ENCODE measurements at regions not wholly inside any gene's neighbourhood (a gene's known extent, or its start where the extent isn't known, plus 50 kb on each side); places are given as distances from the start of the nearest gene placed in this dataset.

- 10% methylated on average over 3 of the region's 3 CpGs for WGBS (ENCODE audit: insufficient coverage, insufficient replicate concordance, low lambda C conversion rate, missing lambda C conversion rate)
- H3K4me3 ChIP-seq: no peak overlapping the region
- no peak for DNase-seq (ENCODE audit: low read depth, low spot score)
- FAIRE-seq: no peak
- no peak for ATAC-seq
- H3K27ac ChIP-seq (ENCODE audit: control insufficient read depth, insufficient read depth): no peak overlapping the region
- intact Hi-C loops (cut with micrococcal nuclease; ENCODE audit: unreplicated experiment) (loop anchor here (10.0 kb wide), 1 partner anchor 652 kb away; no protein-coding TSS in a partner anchor), in situ Hi-C loops (cut with MboI) (loop anchor here (10.0 kb wide), 1 partner anchor 652 kb away; no protein-coding TSS in a partner anchor)
- no peaks in the 10 kb centered on the region for H4K20me1 ChIP-seq (ENCODE audit: control insufficient read depth, insufficient read depth)
- ChIA-PET POLR2A (no interaction called here), SMC1A (ENCODE audit: uncharacterized antibody, unreplicated experiment) (no interaction called here), RAD21 (ENCODE audit: unreplicated experiment) (no interaction called here), CTCF (no interaction called here)
- H3K9ac ChIP-seq (ENCODE audit: control insufficient read depth, insufficient read depth, low read length): no peak overlapping the region
- H3K9me3 ChIP-seq (replicated peaks; ENCODE audit: control insufficient read depth, insufficient read depth, low read length): no peaks in the 10 kb centered on the region
- no peak overlapping the region for H3K4me2 ChIP-seq (ENCODE audit: control insufficient read depth, insufficient read depth)
- H3K4me1 ChIP-seq (ENCODE audit: control insufficient read depth, insufficient read depth, low read length): no peaks in the 10 kb centered on the region
- no peak overlapping the region for H2AFZ ChIP-seq (ENCODE audit: control insufficient read depth, low read depth, low read length)
- no peaks in the 10 kb centered on the region for H3K27me3 ChIP-seq (replicated peaks in 1 of 2; ENCODE audit: control insufficient read depth in 2 of 2, insufficient read depth in 2 of 2, low read length in 1 of 2)
- BruUV-seq (replicated peaks): no TSS peak
- no peaks in the 10 kb centered on the region for H3K36me3 ChIP-seq (ENCODE audit: control insufficient read depth in 2 of 2, insufficient read depth in 2 of 2, low read length in 1 of 2)
- no peaks in the 10 kb centered on the region for H3K79me2 ChIP-seq (ENCODE audit: control insufficient read depth, insufficient read depth, low read length)
- TF ChIP-seq NR2F1 (conservative IDR thresholded peaks at IDR 0.05) (no peak), RELB (IDR thresholded peaks at IDR 0.05; ENCODE audit: low read depth) (no peak), E2F8 (IDR thresholded peaks at IDR 0.05; ENCODE audit: low read depth, partially characterized antibody) (no peak), FOXK2 (IDR thresholded peaks at IDR 0.05) (no peak), NKRF (conservative IDR thresholded peaks at IDR 0.05) (no peak), KDM1A (IDR thresholded peaks at IDR 0.05; ENCODE audit: borderline replicate concordance) (no peak), ZNF217 (IDR thresholded peaks at IDR 0.05) (no peak), KAT2A (conservative IDR thresholded peaks at IDR 0.05; ENCODE audit: control insufficient read depth, low read depth, low read length) (no peak), NFXL1 (IDR thresholded peaks at IDR 0.05; ENCODE audit: borderline replicate concordance) (no peak), BACH1 (IDR thresholded peaks at IDR 0.05; ENCODE audit: borderline replicate concordance) (no peak), ZNF24 (IDR thresholded peaks at IDR 0.05) (no peak), ZNF207 (IDR thresholded peaks at IDR 0.05; ENCODE audit: borderline replicate concordance) (no peak), MLLT1 (IDR thresholded peaks at IDR 0.05) (no peak), NR2C1 (IDR thresholded peaks at IDR 0.05) (no peak), HDAC2 (IDR thresholded peaks at IDR 0.05) (no peak), CBFB (IDR thresholded peaks at IDR 0.05; ENCODE audit: low read depth) (no peak), JUND (IDR thresholded peaks at IDR 0.05; ENCODE audit: low read depth, low read length) (no peak), ELK1 (IDR thresholded peaks at IDR 0.05; ENCODE audit: low read depth, low read length) (no peak)
Measured at GRCh38 chr10:55747244-55747643, 613.8 kb downstream of the ZWINT start.
